Upper lobe of left lung (tissue), 4 donors: ENCODE measurements at regions not wholly inside any gene's neighbourhood (a gene's known extent, or its start where the extent isn't known, plus 50 kb on each side); places are given as distances from the start of the nearest gene placed in this dataset.

Source experiments
- POLR2A ChIP-seq, 4 donors: fragments of 450-650 bp; IDR thresholded peaks; one replicate each; pipeline ENCODE4 v1.5.1; 2016 to 2017; ENCODE audit warnings: antibody characterized with exemption in 4 of 4, mild to moderate bottlenecking in 2 of 4
- TF ChIP-seq, protein P1 (sequence below), 6 experiments: fragments of 450-650 bp in 4 of 6; fragments of 200-600 bp in 2 of 6; sonication (generic) in 2 of 6; IDR thresholded peaks; one replicate each; pipeline ENCODE4 v1.5.1; 2016 to 2019; ENCODE audit warnings: antibody characterized with exemption in 6 of 6

DNA sequence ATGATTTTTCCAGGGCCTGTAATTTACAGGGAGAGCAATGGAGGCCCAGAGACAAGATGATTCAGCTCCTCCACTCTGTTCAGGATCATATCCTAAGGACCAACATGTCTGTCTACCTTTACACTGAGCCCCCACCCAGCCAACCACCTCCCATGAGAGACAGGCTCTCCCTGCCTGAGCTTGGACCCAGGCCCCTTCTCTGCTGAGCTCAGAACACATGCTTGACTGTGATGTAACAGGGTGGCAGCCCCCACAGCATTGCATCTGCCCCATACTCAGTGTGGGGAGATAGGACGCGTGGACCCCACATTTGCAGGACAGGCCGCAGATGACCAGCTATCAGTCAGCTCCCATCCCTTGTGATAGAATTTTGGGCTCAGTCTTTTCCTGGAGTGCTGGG is 313.9 kb downstream of the ADGRD1 start:
- TF ChIP-seq, protein P1, sequence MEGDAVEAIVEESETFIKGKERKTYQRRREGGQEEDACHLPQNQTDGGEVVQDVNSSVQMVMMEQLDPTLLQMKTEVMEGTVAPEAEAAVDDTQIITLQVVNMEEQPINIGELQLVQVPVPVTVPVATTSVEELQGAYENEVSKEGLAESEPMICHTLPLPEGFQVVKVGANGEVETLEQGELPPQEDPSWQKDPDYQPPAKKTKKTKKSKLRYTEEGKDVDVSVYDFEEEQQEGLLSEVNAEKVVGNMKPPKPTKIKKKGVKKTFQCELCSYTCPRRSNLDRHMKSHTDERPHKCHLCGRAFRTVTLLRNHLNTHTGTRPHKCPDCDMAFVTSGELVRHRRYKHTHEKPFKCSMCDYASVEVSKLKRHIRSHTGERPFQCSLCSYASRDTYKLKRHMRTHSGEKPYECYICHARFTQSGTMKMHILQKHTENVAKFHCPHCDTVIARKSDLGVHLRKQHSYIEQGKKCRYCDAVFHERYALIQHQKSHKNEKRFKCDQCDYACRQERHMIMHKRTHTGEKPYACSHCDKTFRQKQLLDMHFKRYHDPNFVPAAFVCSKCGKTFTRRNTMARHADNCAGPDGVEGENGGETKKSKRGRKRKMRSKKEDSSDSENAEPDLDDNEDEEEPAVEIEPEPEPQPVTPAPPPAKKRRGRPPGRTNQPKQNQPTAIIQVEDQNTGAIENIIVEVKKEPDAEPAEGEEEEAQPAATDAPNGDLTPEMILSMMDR (IDR thresholded peaks at IDR 0.05): no peak
- TF ChIP-seq POLR2A (IDR thresholded peaks at IDR 0.05): no peak
